AG04449 (cell line): ENCODE measurements at regions not wholly inside any gene's neighbourhood (a gene's known extent, or its start where the extent isn't known, plus 50 kb on each side); places are given as distances from the start of the nearest gene placed in this dataset.

ENCODE experiments used
- CTCF ChIA-PET: fragments of 350-600 bp; formaldehyde crosslinking; extraction: SDS; loops from one replicate; lab custom pipeline; 2021; ENCODE audit warnings: antibody characterized with exemption; lab: Yijun Ruan, JAX
- POLR2A ChIA-PET: fragments of 400-600, 350-600 bp; formaldehyde crosslinking; extraction: SDS; loops from one replicate; lab custom pipeline; 2020; ENCODE audit warnings: antibody characterized with exemption, inconsistent platforms; lab: Yijun Ruan, JAX
- DNase-seq: peaks from one replicate; pipeline ENCODE4 v3.0.0-alpha.2; 2010; ENCODE audit warnings: low read depth, low spot score
- H3K4me3 ChIP-seq: 2 replicates; pipeline ENCODE4 v1.5.1; 2011; ENCODE audit warnings: low read depth, mild to moderate bottlenecking, control low read depth, low read length
- TF ChIP-seq, protein P1 (sequence below): IDR thresholded peaks from one replicate; pipeline ENCODE4 v1.5.1; 2011; ENCODE audit warnings: mild to moderate bottlenecking, moderate library complexity, low read length, control low read depth, inconsistent platforms; ENCODE audit not compliant: insufficient read depth; ENCODE audit errors: missing control alignments

DNA sequence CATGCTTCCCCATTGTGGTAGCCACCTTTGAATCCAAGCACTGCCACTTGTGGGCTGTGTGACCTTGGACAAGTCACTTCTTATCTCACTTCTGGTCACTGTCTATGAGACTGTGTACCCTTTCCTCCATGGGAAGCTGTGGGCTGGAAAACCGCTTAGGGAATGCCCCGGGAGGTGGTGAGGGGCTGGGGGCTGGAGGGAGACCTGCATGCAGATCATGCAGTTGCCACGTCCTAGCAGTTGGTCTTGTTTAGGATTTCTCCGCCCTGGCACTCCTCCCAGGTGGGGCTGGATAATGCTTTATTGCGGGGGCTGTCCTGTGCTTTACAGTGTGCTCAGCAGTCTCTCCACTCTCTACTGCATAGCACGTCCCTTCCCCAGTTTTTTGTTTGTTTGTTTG, 62.9 kb upstream of the OPN4 start:
- ChIA-PET POLR2A (no interaction called here), CTCF (interaction anchor here (0.6 kb wide), 1 partner anchor 33 kb away, joined by 3 read pairs; no protein-coding TSS in a partner anchor)
- TF ChIP-seq, protein P1, sequence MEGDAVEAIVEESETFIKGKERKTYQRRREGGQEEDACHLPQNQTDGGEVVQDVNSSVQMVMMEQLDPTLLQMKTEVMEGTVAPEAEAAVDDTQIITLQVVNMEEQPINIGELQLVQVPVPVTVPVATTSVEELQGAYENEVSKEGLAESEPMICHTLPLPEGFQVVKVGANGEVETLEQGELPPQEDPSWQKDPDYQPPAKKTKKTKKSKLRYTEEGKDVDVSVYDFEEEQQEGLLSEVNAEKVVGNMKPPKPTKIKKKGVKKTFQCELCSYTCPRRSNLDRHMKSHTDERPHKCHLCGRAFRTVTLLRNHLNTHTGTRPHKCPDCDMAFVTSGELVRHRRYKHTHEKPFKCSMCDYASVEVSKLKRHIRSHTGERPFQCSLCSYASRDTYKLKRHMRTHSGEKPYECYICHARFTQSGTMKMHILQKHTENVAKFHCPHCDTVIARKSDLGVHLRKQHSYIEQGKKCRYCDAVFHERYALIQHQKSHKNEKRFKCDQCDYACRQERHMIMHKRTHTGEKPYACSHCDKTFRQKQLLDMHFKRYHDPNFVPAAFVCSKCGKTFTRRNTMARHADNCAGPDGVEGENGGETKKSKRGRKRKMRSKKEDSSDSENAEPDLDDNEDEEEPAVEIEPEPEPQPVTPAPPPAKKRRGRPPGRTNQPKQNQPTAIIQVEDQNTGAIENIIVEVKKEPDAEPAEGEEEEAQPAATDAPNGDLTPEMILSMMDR, result no peak
- no peak overlapping the region for H3K4me3 ChIP-seq
- no peak for DNase-seq

DNA sequence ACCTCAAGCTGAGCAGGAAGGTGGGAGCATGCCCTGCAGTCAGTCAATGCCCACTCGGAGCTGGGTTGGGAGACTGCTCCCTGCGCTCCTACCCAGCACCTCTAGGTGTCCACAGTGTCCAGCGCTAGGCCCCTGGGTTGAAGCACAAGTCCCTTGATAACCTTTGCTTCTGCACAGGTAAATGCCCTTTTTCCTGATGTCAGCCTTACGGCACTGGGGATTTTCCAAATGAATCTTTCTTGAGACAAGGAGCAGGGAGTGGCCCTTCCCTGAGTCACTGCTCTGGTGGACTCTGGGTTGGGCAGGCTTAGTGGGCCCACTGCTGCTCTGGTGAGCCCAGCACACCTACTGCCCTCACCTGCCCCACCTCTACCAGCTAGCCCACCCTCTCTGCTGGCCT, 61.9 kb upstream of the OPN4 start:
- H3K4me3 ChIP-seq, result no peak overlapping the region
- ChIA-PET POLR2A (no interaction called here), CTCF (interaction anchor here (1.2 kb wide), 1 partner anchor 192 kb away, joined by 3 read pairs; no protein-coding TSS in a partner anchor)
- no peak for DNase-seq
- TF ChIP-seq, protein P1, result peak; percentile 2

DNA sequence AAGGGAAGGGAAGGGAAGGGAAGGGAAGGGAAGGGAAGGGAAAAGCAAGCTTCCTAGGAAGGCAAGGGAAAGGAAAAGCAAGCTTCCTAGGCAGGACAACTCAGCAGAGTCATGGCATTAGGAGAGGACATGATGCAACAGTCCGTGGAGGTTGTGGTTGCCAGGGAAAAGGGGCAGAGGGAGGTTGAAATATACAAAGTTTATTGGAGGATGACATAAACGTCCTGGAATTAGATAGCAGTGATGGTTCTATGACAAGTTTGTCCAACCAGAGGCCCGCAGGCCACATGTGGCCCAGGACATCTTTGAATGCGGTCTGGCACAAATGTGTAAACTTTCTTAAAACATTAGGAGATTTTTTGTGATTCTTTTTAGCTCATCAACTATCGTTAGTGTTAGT, 59.8 kb upstream of the OPN4 start:
- CTCF ChIA-PET, result interaction anchor here (1.0 to 3.1 kb wide), 3 partner anchors 8 to 20 kb away, joined by 3 to 25 read pairs (median 11); no protein-coding TSS in a partner anchor

DNA sequence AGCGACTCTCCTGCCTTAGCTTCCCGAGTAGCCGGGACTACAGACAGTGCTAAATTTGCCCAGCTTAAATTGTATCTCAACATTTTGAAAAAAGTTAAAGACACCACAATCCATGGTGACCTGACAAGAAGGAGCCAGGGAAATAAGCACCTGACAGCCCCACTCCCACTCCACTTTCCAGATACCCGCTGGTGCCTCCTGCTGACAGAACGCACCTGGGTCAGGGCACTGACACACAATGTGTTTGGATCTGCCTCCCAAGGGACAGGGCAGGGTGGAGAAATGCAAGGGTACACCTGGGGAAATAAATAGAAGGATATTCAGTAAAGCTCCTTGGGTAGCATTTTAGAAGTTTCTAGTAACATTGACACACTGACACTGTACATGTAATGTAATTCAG, 58.9 kb upstream of the OPN4 start:
- DNase-seq, result no peak
- TF ChIP-seq, protein P1, result no peak
- ChIA-PET CTCF (interaction anchor here (1.6 to 3.1 kb wide), 3 partner anchors 9 to 196 kb away, joined by 5 to 25 read pairs (median 11); no protein-coding TSS in a partner anchor), POLR2A (no interaction called here)
- no peak overlapping the region for H3K4me3 ChIP-seq

More for the DNA sequence above, 59.8 kb upstream of the OPN4 start:
- POLR2A ChIA-PET, result no interaction called here
- H3K4me3 ChIP-seq, result no peak overlapping the region
- no peak for DNase-seq
- TF ChIP-seq, protein P1, result no peak

DNA sequence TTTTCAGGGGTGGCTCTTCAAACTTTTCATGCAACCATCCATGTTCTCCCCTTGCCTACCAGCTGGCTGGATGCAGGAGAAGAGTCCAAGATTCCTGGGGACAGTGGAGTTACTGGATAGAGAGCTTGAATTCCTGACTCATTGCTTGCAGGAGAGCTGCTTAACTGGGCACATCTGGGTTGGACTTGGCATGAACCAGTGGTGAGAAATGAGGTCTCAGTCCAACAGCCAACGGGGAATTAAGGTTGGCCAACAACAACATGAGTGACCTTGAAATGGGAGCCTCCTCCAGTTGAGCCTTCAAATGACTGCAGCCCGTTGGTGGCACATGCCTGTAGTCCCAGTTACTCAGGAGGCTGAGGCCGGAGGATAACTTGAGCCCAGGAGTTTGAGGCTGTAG, 58.1 kb upstream of the OPN4 start:
- TF ChIP-seq, protein P1, result no peak
- DNase-seq, result no peak
- ChIA-PET CTCF (interaction anchor here (1.6 to 3.1 kb wide), 3 partner anchors 10 to 196 kb away, joined by 5 to 25 read pairs (median 11); no protein-coding TSS in a partner anchor), POLR2A (no interaction called here)
- no peak overlapping the region for H3K4me3 ChIP-seq

DNA sequence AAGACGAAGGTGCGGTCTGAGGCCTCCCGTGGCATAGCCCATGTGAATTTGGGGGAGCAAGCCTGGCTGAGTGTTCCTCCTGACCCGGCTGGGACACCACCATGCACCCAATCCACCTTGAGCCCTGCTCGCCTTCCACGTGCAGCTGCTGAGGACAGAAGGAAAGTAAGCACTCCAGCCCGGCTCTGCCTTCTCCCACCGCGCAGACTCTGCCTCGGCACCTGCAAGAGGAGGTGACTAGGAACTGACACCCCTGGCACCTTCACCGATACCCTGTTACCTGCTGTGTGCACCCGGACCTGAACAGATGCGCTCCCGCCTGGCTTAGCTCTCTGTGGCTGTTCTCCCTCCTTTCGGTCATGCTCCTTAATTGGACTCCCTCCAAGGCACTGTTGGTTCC, 57.0 kb upstream of the OPN4 start:
- TF ChIP-seq, protein P1, result no peak
- POLR2A ChIA-PET, result no interaction called here
- CTCF ChIA-PET, result interaction anchor here (1.8 to 2.8 kb wide), 2 partner anchors 10 to 13 kb away, joined by 4 to 12 read pairs; no protein-coding TSS in a partner anchor
- no peak overlapping the region for H3K4me3 ChIP-seq
- no peak for DNase-seq
